ENCODE measurements at regions not wholly inside any gene's neighbourhood (a gene's known extent, or its start where the extent isn't known, plus 50 kb on each side); places are given as distances from the start of the nearest gene placed in this dataset.

DNA sequence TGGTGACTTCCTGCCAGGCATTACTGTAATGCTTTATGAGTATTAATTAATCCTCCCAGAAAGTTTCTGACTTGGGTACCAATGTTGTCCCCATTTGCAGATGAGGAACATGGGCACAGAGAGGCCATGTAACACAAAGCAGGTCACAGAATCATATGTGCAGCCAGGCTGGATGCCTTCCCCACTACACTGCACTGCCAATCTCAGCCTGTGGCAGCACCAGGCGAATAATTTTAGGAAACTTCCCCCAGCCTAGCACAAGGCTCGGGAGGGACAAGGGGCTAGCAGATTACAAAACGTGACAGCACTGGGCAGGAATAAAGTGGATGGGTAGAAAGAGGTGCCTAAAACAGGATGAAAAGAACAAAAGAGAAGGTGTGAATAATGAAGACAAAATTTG, 331.7 kb upstream of the PROX1 start:
- no peak for DNase-seq

GRCh38 chr1:213656503-213656902, 331.3 kb upstream of the PROX1 start:
- no peak for DNase-seq

- no peak for DNase-seq
Measured at GRCh38 chr1:213657013-213657412, 330.8 kb upstream of the PROX1 start.

GRCh38 chr1:213657879-213658278, 329.9 kb upstream of the PROX1 start:
- DNase-seq: no peak

- DNase-seq: no peak
Measured at GRCh38 chr1:213658457-213658856, 329.3 kb upstream of the PROX1 start.

DNA sequence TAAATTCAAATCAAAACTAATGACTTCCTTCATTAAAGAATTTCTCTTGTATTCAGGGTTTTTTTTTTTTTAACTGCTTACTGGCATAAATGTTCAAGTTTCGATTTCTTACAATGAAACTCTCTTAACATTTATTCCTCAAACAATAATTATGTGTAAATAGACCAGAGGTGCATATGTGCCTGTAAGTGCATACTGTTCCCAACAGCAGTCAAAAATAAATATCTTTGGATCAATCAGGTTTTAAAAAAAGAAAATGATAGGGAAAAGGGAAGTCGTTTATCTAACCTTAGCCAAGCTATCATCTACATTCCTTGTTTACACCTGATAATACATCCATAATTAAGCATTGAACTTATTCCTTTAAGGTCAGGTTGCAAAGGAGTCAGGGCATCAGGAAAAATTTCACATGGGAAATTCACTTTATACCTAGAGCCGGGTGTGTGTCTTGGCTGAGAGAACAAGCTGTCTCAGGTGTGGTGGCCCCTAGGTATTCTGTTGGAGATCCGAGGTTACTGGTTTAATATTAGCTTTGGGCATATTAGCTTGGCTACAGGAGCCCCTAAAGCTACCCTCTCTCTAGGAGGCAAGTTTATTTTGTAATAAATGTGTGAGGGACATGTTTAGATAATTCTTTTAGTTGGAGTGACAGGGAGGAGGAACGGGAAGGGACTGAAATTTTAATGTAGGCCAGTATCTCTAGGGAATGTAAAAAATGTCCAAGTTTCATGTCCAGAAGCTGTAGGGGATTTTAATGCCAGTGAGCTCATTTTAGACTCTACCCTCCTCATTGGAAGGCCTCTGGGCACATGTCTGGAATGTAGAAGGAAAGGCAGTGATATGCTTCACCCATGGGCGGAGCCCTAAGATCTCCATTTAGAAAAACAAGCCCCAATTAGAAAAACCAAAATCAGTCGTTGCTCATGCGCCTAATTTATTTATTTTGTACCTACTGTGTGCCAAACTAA, 327.9 kb upstream of the PROX1 start:
- DNase-seq: no peak

GRCh38 chr1:213661302-213661701, 326.5 kb upstream of the PROX1 start:
- DNase-seq: no peak

GRCh38 chr1:213666113-213666512, 321.7 kb upstream of the PROX1 start:
- DNase-seq: no peak

GRCh38 chr1:213666922-213667321, 320.9 kb upstream of the PROX1 start:
- DNase-seq: no peak

GRCh38 chr1:213669512-213669911, 318.3 kb upstream of the PROX1 start:
- DNase-seq: no peak

DNA sequence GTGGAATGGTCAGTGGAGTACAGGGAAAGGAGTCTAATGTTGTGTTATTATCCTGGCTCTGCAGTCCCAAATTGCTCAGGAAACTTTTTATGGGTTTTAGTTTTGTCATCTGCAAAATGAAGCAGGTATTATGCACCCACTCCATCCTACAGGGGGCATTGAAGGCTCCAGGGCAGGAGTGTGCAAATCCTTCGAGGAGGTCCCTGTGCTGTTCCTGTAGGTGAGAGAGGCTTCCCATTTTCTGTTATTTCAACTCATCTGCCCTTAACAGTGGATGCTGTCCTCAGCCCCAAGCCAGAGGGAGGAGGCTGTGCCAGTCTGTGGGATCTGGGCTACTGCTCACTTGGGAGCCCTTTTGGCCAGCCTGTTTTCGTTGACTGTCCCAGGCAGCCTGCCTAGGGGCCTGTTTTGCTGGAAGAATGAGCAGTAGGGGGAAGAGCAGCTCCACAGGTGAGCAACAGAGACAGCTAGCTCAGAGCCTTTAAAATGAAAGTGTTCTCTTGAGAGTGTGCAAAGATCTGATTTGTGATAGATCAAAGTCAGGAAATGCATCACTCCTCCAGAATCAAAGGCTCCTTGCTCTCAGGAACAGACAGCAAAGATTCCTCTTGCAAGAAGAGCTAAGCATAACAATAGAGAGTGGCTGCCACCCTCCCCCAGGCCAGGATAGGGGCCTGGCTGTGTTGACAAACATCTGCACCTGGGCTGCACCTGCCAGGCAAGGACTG, 317.6 kb upstream of the PROX1 start:
- no peak for DNase-seq

GRCh38 chr1:213670692-213671023, 317.1 kb upstream of the PROX1 start:
- no peak for DNase-seq

DNA sequence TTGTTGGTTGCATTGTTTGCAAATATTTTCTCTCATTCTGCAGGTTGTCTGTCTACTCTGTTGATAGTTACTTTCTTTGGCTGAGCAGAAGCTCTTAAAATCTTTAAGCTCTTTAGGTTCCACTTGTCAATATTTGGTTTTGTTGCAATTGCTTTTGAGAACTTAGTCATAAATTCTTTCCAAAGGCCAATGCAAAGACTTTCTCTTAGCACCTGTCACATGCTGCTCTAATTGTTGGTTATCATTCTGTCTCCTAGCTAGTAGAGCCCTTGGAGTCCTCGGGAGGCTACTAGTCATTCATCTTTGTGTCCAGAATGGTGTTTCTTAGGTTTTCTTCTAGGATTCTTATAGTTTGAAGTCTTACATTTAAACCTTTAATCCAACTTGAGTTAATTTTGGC, 312.7 kb upstream of the PROX1 start:
- DNase-seq: no peak

GRCh38 chr1:213676736-213677135, 311.0 kb upstream of the PROX1 start:
- DNase-seq: no peak

DNA sequence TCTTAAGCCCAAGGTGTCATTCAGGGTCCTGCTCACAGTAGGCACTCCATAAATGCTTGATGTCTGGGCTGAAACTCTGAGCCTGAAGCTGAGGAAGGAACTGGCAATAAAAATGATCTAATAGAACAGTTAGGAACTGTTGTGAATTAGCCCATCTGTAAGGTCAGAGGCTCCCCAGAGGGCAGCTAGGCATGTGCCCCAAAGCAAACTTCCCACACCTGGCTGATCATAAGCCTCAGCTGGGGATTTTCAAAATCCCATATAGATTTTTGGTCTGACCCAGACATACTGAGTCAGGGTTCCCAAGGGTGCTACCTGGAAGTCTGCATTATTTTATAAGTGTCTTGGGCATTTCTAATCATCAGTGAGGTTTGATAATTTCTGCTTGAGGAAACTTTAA, 309.4 kb upstream of the PROX1 start:
- DNase-seq: no peak

- no peak for DNase-seq
Measured at GRCh38 chr1:213678753-213679152, 309.0 kb upstream of the PROX1 start.

DNA sequence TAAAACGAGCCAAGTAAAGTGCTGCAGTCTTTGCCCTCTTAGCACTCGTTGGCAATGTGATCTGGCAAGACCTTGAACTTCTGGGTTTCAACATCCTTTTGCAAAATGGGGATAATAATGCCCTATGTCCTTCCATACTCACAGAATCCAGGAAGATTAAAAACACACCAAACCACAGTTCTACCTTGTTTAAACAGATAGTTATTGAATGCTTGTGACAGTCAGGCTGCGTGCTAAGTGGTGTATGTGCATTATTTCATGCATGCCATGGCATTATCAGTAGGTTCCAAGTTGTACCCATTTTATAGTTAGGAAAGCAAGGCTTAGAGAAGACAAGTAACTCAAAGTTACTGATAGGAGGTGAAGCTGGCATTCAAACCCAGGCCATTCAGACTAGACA, 308.6 kb upstream of the PROX1 start:
- DNase-seq: no peak

DNA sequence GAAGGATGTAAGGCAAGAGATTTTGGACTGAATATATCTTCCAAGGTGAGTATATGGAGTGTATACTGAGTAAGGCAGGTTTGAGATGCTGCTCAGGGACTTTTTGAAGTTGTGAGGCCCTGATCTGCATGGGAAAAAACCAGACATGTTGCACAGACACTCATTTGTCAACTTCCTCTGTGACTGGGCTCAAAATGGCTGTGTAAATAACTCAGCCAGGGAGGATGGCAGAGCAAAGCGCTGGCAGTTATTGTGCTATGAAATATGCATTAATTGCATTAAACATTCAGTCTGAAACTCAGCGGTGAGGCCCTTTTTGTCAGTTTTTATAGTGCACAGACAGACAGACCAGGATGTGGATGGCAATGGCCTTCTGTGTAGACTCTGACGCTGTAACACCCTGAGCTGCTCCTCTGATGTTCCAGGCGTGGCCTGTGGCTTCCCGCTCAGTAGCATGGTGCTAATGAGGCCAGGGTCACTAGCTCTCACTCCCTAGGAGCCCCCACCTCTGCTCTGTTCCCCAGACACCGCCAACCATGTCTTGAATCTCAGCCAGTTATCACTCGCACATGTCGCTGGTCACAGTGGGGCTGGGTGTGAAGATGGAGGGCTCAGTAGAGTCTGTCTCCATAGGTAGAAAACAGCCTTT, 307.0 kb upstream of the PROX1 start:
- DNase-seq: no peak

DNA sequence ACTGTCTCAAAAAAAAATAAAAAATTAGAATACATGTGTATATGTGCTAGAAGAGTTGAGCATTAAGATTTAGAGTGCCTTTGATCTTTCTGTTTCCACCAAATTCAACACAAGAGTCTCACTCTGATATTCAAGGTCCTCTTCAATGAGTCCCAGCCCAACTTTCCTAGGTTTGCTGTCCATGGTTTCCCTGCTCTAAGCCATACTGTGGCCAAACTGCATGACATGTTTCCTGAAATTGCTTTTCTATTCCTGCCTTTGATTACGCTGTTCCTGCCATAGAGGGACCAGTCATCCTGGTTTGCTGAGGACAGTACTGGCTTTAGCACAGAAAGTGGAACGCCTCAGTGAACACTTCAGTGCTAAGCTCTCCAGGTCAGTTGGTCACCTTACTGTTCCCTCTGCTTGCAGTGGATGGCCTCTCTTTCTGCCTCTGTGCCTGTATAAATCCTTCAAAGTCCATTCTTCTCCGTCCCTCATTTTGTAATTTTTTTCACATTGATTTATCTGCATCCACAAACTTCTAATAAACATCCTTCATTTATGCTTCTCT, 305.9 kb upstream of the PROX1 start:
- DNase-seq: no peak

DNA sequence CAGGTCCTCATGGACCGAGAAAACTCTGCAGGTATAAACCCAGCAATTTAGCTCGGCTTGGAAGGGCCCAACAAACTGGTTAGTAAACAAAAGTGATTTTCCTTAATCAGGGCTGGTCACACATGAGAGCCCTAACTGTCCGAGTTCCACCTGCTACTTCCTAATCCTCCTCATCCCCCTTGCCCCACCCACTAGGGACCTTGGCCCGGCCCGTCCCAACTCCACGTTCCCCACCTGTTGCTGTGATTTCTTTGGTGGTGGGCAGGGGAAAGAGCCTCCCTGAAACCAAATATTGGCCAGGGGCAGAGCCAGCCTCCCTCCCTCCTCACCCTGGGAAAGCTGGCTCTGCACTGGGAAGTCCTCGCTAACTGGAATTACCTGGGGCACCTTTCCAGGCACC, 304.2 kb upstream of the PROX1 start:
- DNase-seq: no peak

DNA sequence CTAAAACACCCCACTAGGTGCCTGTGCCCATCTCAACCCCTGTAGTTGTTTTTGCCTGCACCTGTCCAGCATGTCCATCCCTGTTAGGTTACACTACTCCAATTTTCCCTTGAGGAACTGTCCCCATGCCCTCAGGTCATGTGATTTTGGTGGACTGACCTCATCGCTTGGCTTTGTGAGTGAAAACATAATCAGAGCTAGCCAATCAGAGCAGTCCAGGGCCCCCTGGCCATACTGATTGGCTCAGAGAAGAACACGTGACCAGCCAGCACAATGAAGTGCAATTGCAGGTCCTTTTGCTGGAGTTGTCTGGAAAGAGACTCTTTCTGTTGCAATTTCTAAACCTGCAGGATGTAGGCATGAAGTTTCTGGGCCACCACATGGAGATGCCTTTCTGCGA, 303.3 kb upstream of the PROX1 start:
- DNase-seq: no peak

- no peak for DNase-seq
Measured at GRCh38 chr1:213685992-213686582, 301.7 kb upstream of the PROX1 start.

GRCh38 chr1:213686983-213687382, 300.8 kb upstream of the PROX1 start:
- no peak for DNase-seq
